Astrocyte (in vitro differentiated cells and primary cell): ENCODE measurements at regions not wholly inside any gene's neighbourhood (a gene's known extent, or its start where the extent isn't known, plus 50 kb on each side); places are given as distances from the start of the nearest gene placed in this dataset.

Experiments used
- DNase-seq: peaks from one replicate; pipeline ENCODE4 v3.0.0-alpha.2; 2010; ENCODE audit warnings: low read depth
- FAIRE-seq: peaks from 2 replicates; lab custom pipeline; 2011; peaks lifted over from hg19 to GRCh38; lab: Jason Lieb, UNC
- H2AFZ ChIP-seq: 2 replicates; pipeline ENCODE4 v1.6.0; 2012; ENCODE audit warnings: low read depth, low read length, inconsistent platforms
- H3K27ac ChIP-seq: 2 replicates; pipeline ENCODE4 v1.5.1; 2011; ENCODE audit warnings: low read depth, low read length, inconsistent platforms
- H3K27me3 ChIP-seq: 2 replicates; pipeline ENCODE4 v1.6.0; 2011; ENCODE audit warnings: low read length, inconsistent platforms; ENCODE audit not compliant: insufficient read depth
- H3K36me3 ChIP-seq: 2 replicates; pipeline ENCODE4 v1.5.1; 2011; ENCODE audit warnings: low read length, inconsistent platforms; ENCODE audit not compliant: insufficient read depth
- H3K4me1 ChIP-seq: 2 replicates; pipeline ENCODE4 v1.5.1; 2011; ENCODE audit warnings: low read length, inconsistent platforms; ENCODE audit not compliant: insufficient read depth
- H3K4me2 ChIP-seq: 2 replicates; pipeline ENCODE4 v1.6.0; 2012; ENCODE audit warnings: low read length, inconsistent platforms
- H3K4me3 ChIP-seq: 2 replicates; pipeline ENCODE4 v1.5.1; 2011; ENCODE audit warnings: low read depth, mild to moderate bottlenecking, low read length, inconsistent platforms; ENCODE audit not compliant: insufficient read depth
- H3K79me2 ChIP-seq: 2 replicates; pipeline ENCODE4 v1.6.0; 2012; ENCODE audit warnings: mild to moderate bottlenecking, low read length, inconsistent platforms; ENCODE audit not compliant: insufficient read depth
- H3K9ac ChIP-seq: 2 replicates; pipeline ENCODE4 v1.6.0; 2012; ENCODE audit warnings: mild to moderate bottlenecking, low read length, inconsistent platforms
- H3K9me3 ChIP-seq: 2 replicates; pipeline ENCODE4 v1.5.1; 2012; ENCODE audit warnings: low read depth, mild to moderate bottlenecking, low read length, inconsistent platforms; ENCODE audit not compliant: insufficient read depth
- H4K20me1 ChIP-seq: 2 replicates; pipeline ENCODE4 v1.6.0; 2012; ENCODE audit warnings: low read length, inconsistent platforms; ENCODE audit not compliant: insufficient read depth
- H3K27ac Mint-ChIP-seq: one replicate; pipeline ENCODE4 v1.8.0; 2021; ENCODE audit warnings: mild to moderate bottlenecking, mixed read lengths; ENCODE audit not compliant: unreplicated experiment
- H3K27me3 Mint-ChIP-seq: one replicate; pipeline ENCODE4 v1.8.0; 2021; ENCODE audit warnings: low read depth, mixed read lengths; ENCODE audit not compliant: unreplicated experiment
- H3K36me3 Mint-ChIP-seq: one replicate; pipeline ENCODE4 v1.8.0; 2021; ENCODE audit warnings: low read depth, mixed read lengths; ENCODE audit not compliant: unreplicated experiment
- H3K4me1 Mint-ChIP-seq: one replicate; pipeline ENCODE4 v1.8.0; 2021; ENCODE audit warnings: low read depth, mixed read lengths; ENCODE audit not compliant: unreplicated experiment
- H3K4me3 Mint-ChIP-seq: one replicate; pipeline ENCODE4 v1.8.0; 2021; ENCODE audit warnings: mild to moderate bottlenecking, moderate library complexity, mixed read lengths; ENCODE audit not compliant: unreplicated experiment
- H3K9me3 Mint-ChIP-seq: one replicate; pipeline ENCODE4 v1.8.0; 2021; ENCODE audit warnings: mild to moderate bottlenecking, mixed read lengths; ENCODE audit not compliant: unreplicated experiment
- CTCF ChIP-seq: IDR thresholded peaks from 2 replicates; pipeline ENCODE4 v1.5.1; 2011; ENCODE audit warnings: low read depth, mild to moderate bottlenecking, inconsistent platforms, low read length, moderate library complexity; ENCODE audit not compliant: insufficient read depth
- EZH2 ChIP-seq: IDR thresholded peaks from 2 replicates; pipeline ENCODE4 v1.6.1; 2012; ENCODE audit warnings: mild to moderate bottlenecking, low read length, inconsistent platforms; ENCODE audit not compliant: insufficient read depth

DNA sequence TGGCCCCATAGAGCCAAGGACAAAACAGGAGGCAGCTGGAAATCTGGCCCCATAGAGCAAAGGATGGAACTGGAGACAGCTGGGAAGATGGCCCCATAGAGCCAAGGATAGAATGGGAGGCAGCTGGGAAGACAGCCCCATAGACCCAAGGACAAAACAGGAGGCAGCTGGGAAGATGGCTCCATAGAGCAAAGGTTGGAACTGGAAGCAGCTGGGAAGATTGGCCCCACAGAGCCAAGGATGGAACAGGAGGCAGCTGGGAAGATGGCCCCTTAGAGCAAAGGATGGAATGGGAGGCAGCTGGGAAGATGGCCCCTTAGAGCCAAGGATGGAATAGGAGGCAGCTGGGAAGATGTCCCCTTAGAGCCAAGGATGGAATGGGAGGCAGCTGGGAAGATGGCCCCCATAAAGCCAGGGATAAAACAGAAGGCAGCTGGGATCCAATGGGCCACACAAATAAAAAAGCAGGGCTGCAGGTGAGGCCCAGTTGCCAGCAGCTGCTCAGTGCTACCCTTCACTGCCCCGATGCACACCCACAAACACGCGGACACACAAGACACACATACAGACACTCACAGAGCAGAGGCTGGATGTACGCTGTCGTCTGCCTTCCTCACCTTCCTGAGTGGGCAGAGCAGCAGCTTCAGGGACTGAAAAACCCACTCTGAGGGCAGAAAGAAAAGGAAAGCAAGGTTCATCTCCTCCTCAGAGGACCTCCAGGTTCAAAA lies 505.4 kb upstream of the MYT1L start:
- H4K20me1 ChIP-seq = no peaks in the 10 kb centered on the region
- H3K36me3 ChIP-seq = no peaks in the 10 kb centered on the region
- FAIRE-seq (no peak), DNase-seq (no peak)
- H3K27me3 ChIP-seq = no peaks in the 10 kb centered on the region
- H3K9me3 Mint-ChIP-seq = peaks cover 7% of the 10 kb centered on the region
- H3K4me1 Mint-ChIP-seq = peaks cover 13% of the 10 kb centered on the region
- no peak overlapping the region for H3K27ac Mint-ChIP-seq
- peaks cover 6% of the 10 kb centered on the region for H3K9me3 ChIP-seq
- no peak overlapping the region for H3K27ac ChIP-seq
- peaks cover 40% of the 10 kb centered on the region for H3K27me3 Mint-ChIP-seq
- no peak overlapping the region for H3K9ac ChIP-seq
- no peaks in the 10 kb centered on the region for H3K4me1 ChIP-seq
- TF ChIP-seq EZH2 = no peak
- TF ChIP-seq CTCF = no peak
- no peak overlapping the region for H3K4me3 Mint-ChIP-seq
- H3K4me2 ChIP-seq = no peak overlapping the region
- no peaks in the 10 kb centered on the region for H3K36me3 Mint-ChIP-seq
- H2AFZ ChIP-seq = no peak overlapping the region
- no peak overlapping the region for H3K4me3 ChIP-seq
- H3K79me2 ChIP-seq = no peaks in the 10 kb centered on the region

GRCh38 chr2:2834516-2835254 lies 503.6 kb upstream of the MYT1L start:
- no peak overlapping the region for H3K27ac Mint-ChIP-seq
- no peak overlapping the region for H3K4me3 Mint-ChIP-seq
- H3K9me3 Mint-ChIP-seq = peaks cover 7% of the 10 kb centered on the region
- peaks cover 13% of the 10 kb centered on the region for H3K4me1 Mint-ChIP-seq
- TF ChIP-seq CTCF (no peak), EZH2 (no peak)
- H3K36me3 Mint-ChIP-seq = no peaks in the 10 kb centered on the region
- no peak overlapping the region for H3K27ac ChIP-seq
- peaks cover 7% of the 10 kb centered on the region for H3K9me3 ChIP-seq
- H3K36me3 ChIP-seq = no peaks in the 10 kb centered on the region
- H2AFZ ChIP-seq = no peak overlapping the region
- no peak for FAIRE-seq
- no peak overlapping the region for H3K4me3 ChIP-seq
- no peaks in the 10 kb centered on the region for H4K20me1 ChIP-seq
- no peak overlapping the region for H3K9ac ChIP-seq
- no peak for DNase-seq
- no peaks in the 10 kb centered on the region for H3K79me2 ChIP-seq
- peaks cover 37% of the 10 kb centered on the region for H3K27me3 Mint-ChIP-seq
- H3K27me3 ChIP-seq = no peaks in the 10 kb centered on the region
- H3K4me1 ChIP-seq = no peaks in the 10 kb centered on the region
- no peak overlapping the region for H3K4me2 ChIP-seq

GRCh38 chr2:2834105-2834504 lies 503.0 kb upstream of the MYT1L start:
- TF ChIP-seq EZH2 = no peak
- TF ChIP-seq CTCF = no peak
- H3K27ac Mint-ChIP-seq = no peak overlapping the region
- FAIRE-seq = no peak

More at GRCh38 chr2:2834105-2834504, 503.0 kb upstream of the MYT1L start:
- no peak overlapping the region for H3K9ac ChIP-seq
- H2AFZ ChIP-seq = no peak overlapping the region
- H3K4me3 ChIP-seq = no peak overlapping the region
- Mint-ChIP-seq H3K4me1 (peaks cover 13% of the 10 kb centered on the region), H3K4me3 (no peak overlapping the region), H3K36me3 (no peaks in the 10 kb centered on the region), H3K9me3 (peaks cover 7% of the 10 kb centered on the region), H3K27me3 (peaks cover 42% of the 10 kb centered on the region)
- no peaks in the 10 kb centered on the region for H3K4me1 ChIP-seq
- H4K20me1 ChIP-seq = no peaks in the 10 kb centered on the region
- no peaks in the 10 kb centered on the region for H3K36me3 ChIP-seq
- H3K27ac ChIP-seq = no peak overlapping the region
- no peaks in the 10 kb centered on the region for H3K27me3 ChIP-seq
- no peak for DNase-seq
- H3K4me2 ChIP-seq = no peak overlapping the region
- peaks cover 7% of the 10 kb centered on the region for H3K9me3 ChIP-seq
- no peaks in the 10 kb centered on the region for H3K79me2 ChIP-seq
